ENCODE measurements at regions not wholly inside any gene's neighbourhood (a gene's known extent, or its start where the extent isn't known, plus 50 kb on each side); places are given as distances from the start of the nearest gene placed in this dataset.
A peak's percentile ranks its signal among the peaks of the same experiment; 100 is the strongest.

- no peaks in the 10 kb centered on the region for H3F3A ChIP-seq (ENCODE audit: insufficient read depth)
- no peak for DNase-seq
- H3K9me2 ChIP-seq (ENCODE audit: insufficient read depth) = no peaks in the 10 kb centered on the region
- no peak overlapping the region for H3K27ac ChIP-seq
- H3K9me3 ChIP-seq (ENCODE audit: low read depth) = no peaks in the 10 kb centered on the region
- in situ Hi-C loops (cut with MboI) = no loop called here
- H3K4me1 ChIP-seq (ENCODE audit: insufficient read depth) = no peaks in the 10 kb centered on the region
- no peak overlapping the region for H2AFZ ChIP-seq
- H3K27me3 ChIP-seq (replicated peaks; ENCODE audit: insufficient read depth) = no peaks in the 10 kb centered on the region
- no peaks in the 10 kb centered on the region for H3K36me3 ChIP-seq (ENCODE audit: low read depth)
- TF ChIP-seq EZH2 (IDR thresholded peaks at IDR 0.05; ENCODE audit: insufficient read depth, poor library complexity, severe bottlenecking) (no peak), EZH2phosphoT487 (IDR thresholded peaks at IDR 0.05; ENCODE audit: insufficient read depth, low read depth) (no peak)
- H3K4me2 ChIP-seq (ENCODE audit: unreplicated experiment) = no peak overlapping the region
- no peak overlapping the region for H3K4me3 ChIP-seq
- WGBS, 2 experiments (ENCODE audit: low coverage in 1 of 2, low lambda C conversion rate in 2 of 2, missing lambda C conversion rate in 2 of 2) = 57 to 60% methylated on average over 2 of the region's 2 CpGs
- no peaks in the 10 kb centered on the region for H3K79me2 ChIP-seq (ENCODE audit: insufficient read depth)
- H4K20me1 ChIP-seq (ENCODE audit: insufficient read depth) = no peaks in the 10 kb centered on the region
- H3K9ac ChIP-seq = no peak overlapping the region
Measured at GRCh38 chr6:55642366-55642765, 63.4 kb upstream of the HMGCLL1 start.

- DNase-seq = peak; percentile 63
Measured at GRCh38 chr6:55636406-55637102, 57.6 kb upstream of the HMGCLL1 start.

GRCh38 chr6:55633471-55633870 is 54.5 kb upstream of the HMGCLL1 start:
- Histone ChIP-seq H2AFZ (no peak overlapping the region), H3K9me3 (ENCODE audit: low read depth) (no peaks in the 10 kb centered on the region), H3K9ac (no peak overlapping the region), H3K4me1 (ENCODE audit: insufficient read depth) (peaks cover 8% of the 10 kb centered on the region; the same call in 1 of the 2 replicates), H3K4me3 (no peak overlapping the region), H3K79me2 (ENCODE audit: insufficient read depth) (no peaks in the 10 kb centered on the region), H3K27ac (no peak overlapping the region), H3K36me3 (ENCODE audit: low read depth) (no peaks in the 10 kb centered on the region), H3K4me2 (ENCODE audit: unreplicated experiment) (no peak overlapping the region), H3F3A (ENCODE audit: insufficient read depth) (no peaks in the 10 kb centered on the region), H3K9me2 (ENCODE audit: insufficient read depth) (no peaks in the 10 kb centered on the region), H4K20me1 (ENCODE audit: insufficient read depth) (no peaks in the 10 kb centered on the region; the same call in 1 of the 2 replicates), H3K27me3 (replicated peaks; ENCODE audit: insufficient read depth) (0 out of 2 replicates have a peak, but pooled peaks cover 5% of the 10 kb centered on the region)
- in situ Hi-C loops (cut with MboI) = no loop called here
- 52 to 60% methylated on average over 3 of the region's 3 CpGs for WGBS, 2 experiments (ENCODE audit: low coverage in 1 of 2, low lambda C conversion rate in 2 of 2, missing lambda C conversion rate in 2 of 2)
- TF ChIP-seq EZH2 (IDR thresholded peaks at IDR 0.05; ENCODE audit: insufficient read depth, poor library complexity, severe bottlenecking) = no peak
- no peak for TF ChIP-seq EZH2phosphoT487 (IDR thresholded peaks at IDR 0.05; ENCODE audit: insufficient read depth, low read depth)
- no peak for DNase-seq

More at GRCh38 chr6:55636406-55637102, 57.6 kb upstream of the HMGCLL1 start:
- Histone ChIP-seq H3K9me3 (ENCODE audit: low read depth) (no peaks in the 10 kb centered on the region), H3K4me2 (ENCODE audit: unreplicated experiment) (no peak overlapping the region), H3K4me1 (ENCODE audit: insufficient read depth) (peaks cover 8% of the 10 kb centered on the region; the same call in 1 of the 2 replicates), H3K36me3 (ENCODE audit: low read depth) (no peaks in the 10 kb centered on the region), H4K20me1 (ENCODE audit: insufficient read depth) (no peaks in the 10 kb centered on the region; the same call in 1 of the 2 replicates), H3K4me3 (no peak overlapping the region), H3K27me3 (replicated peaks; ENCODE audit: insufficient read depth) (0 out of 2 replicates have a peak, but pooled peaks cover 5% of the 10 kb centered on the region), H3K9me2 (ENCODE audit: insufficient read depth) (no peaks in the 10 kb centered on the region), H3K9ac (no peak overlapping the region), H3K79me2 (ENCODE audit: insufficient read depth) (no peaks in the 10 kb centered on the region), H2AFZ (no peak overlapping the region), H3F3A (ENCODE audit: insufficient read depth) (no peaks in the 10 kb centered on the region), H3K27ac (no peak overlapping the region)
- in situ Hi-C loops (cut with MboI) = no loop called here
- 81 to 89% methylated on average over 2 of the region's 2 CpGs for WGBS, 2 experiments (ENCODE audit: low coverage in 1 of 2, low lambda C conversion rate in 2 of 2, missing lambda C conversion rate in 2 of 2)
- no peak for TF ChIP-seq EZH2 (IDR thresholded peaks at IDR 0.05; ENCODE audit: insufficient read depth, poor library complexity, severe bottlenecking)
- TF ChIP-seq EZH2phosphoT487 (IDR thresholded peaks at IDR 0.05; ENCODE audit: insufficient read depth, low read depth) = no peak

GRCh38 chr6:55632953-55633352 is 54.0 kb upstream of the HMGCLL1 start:
- Histone ChIP-seq H3F3A (ENCODE audit: insufficient read depth) (no peaks in the 10 kb centered on the region), H2AFZ (no peak overlapping the region), H3K9ac (no peak overlapping the region), H3K27me3 (replicated peaks; ENCODE audit: insufficient read depth) (0 out of 2 replicates have a peak, but pooled peaks cover 5% of the 10 kb centered on the region), H3K9me2 (ENCODE audit: insufficient read depth) (no peaks in the 10 kb centered on the region), H3K36me3 (ENCODE audit: low read depth) (no peaks in the 10 kb centered on the region), H3K9me3 (ENCODE audit: low read depth) (no peaks in the 10 kb centered on the region), H3K79me2 (ENCODE audit: insufficient read depth) (no peaks in the 10 kb centered on the region), H3K4me3 (no peak overlapping the region), H3K27ac (no peak overlapping the region), H4K20me1 (ENCODE audit: insufficient read depth) (no peaks in the 10 kb centered on the region; the same call in 1 of the 2 replicates), H3K4me1 (ENCODE audit: insufficient read depth) (peaks cover 8% of the 10 kb centered on the region; the same call in 1 of the 2 replicates), H3K4me2 (ENCODE audit: unreplicated experiment) (no peak overlapping the region)
- TF ChIP-seq EZH2 (IDR thresholded peaks at IDR 0.05; ENCODE audit: insufficient read depth, poor library complexity, severe bottlenecking) = no peak
- TF ChIP-seq EZH2phosphoT487 (IDR thresholded peaks at IDR 0.05; ENCODE audit: insufficient read depth, low read depth) = no peak
- 69 to 73% methylated on average over 1 of the region's 1 CpG for WGBS, 2 experiments (ENCODE audit: low coverage in 1 of 2, low lambda C conversion rate in 2 of 2, missing lambda C conversion rate in 2 of 2)
- in situ Hi-C loops (cut with MboI) = no loop called here
- no peak for DNase-seq
